GM12865 (cell line): ENCODE measurements at regions not wholly inside any gene's neighbourhood (a gene's known extent, or its start where the extent isn't known, plus 50 kb on each side); places are given as distances from the start of the nearest gene placed in this dataset.
"Not testable (repeated sequence)": the region's sequence is repeated elsewhere in the genome, so short reads cannot be mapped to it uniquely, and the experiment has no call there.

ENCODE experiments used
- DNase-seq: peaks from one replicate; pipeline ENCODE4 v3.0.0; 2010; ENCODE audit warnings: low read depth
- H3K4me3 ChIP-seq: 2 replicates; pipeline ENCODE4 v1.5.1; 2011; ENCODE audit warnings: mild to moderate bottlenecking, low read depth, low read length, control low read depth
- TF ChIP-seq, protein P1 (sequence below): IDR thresholded peaks from 2 replicates; pipeline ENCODE4 v1.5.1; 2011; ENCODE audit warnings: low read length, control low read depth, low read depth, inconsistent platforms; ENCODE audit not compliant: insufficient read depth; ENCODE audit errors: missing control alignments

DNA sequence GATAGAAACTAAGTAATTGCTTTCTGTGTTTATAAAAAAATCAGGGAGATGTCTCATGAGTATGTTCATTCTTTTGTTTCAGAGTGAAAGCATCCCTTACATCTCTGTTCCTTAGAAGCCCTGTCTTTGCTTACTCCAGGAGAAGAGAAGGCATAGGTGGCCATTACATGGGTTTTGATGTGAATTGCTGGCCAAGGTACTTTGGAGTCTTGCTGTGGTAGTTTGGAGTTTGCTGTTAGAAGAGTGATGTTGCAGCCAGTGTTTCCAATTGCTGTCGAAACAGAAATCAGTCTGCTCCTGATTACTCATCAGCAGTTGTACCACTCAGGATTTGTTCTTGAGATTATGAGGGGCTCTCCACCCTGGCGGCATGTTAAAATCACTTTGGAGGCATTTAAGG lies 97.8 kb upstream of the KLHL14 start:
- DNase-seq, result no peak

DNA sequence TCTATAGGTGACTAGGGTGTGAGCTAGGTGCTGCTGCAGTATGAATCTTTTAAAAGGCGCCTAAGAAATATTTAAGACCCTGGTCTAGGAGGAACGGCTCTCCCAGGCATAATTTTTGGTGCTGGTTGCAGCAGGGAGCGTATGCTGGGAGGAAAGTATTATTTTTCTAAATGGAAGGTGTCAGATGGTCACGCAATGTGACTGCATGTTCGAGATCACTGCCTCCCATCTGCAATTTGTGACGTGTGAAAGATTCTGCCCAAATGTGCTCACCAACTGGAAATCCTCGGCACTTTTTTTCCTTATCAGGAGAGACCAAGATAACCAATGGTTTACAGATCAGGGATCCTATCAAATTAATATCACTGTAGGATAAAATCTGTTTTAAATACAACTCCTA lies 95.6 kb upstream of the KLHL14 start:
- H3K4me3 ChIP-seq, result no peak overlapping the region
- no peak for DNase-seq
- TF ChIP-seq, protein P1, sequence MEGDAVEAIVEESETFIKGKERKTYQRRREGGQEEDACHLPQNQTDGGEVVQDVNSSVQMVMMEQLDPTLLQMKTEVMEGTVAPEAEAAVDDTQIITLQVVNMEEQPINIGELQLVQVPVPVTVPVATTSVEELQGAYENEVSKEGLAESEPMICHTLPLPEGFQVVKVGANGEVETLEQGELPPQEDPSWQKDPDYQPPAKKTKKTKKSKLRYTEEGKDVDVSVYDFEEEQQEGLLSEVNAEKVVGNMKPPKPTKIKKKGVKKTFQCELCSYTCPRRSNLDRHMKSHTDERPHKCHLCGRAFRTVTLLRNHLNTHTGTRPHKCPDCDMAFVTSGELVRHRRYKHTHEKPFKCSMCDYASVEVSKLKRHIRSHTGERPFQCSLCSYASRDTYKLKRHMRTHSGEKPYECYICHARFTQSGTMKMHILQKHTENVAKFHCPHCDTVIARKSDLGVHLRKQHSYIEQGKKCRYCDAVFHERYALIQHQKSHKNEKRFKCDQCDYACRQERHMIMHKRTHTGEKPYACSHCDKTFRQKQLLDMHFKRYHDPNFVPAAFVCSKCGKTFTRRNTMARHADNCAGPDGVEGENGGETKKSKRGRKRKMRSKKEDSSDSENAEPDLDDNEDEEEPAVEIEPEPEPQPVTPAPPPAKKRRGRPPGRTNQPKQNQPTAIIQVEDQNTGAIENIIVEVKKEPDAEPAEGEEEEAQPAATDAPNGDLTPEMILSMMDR, result no peak

More for the DNA sequence above, 97.8 kb upstream of the KLHL14 start:
- H3K4me3 ChIP-seq, result no peak overlapping the region
- TF ChIP-seq, protein P1, result no peak

DNA sequence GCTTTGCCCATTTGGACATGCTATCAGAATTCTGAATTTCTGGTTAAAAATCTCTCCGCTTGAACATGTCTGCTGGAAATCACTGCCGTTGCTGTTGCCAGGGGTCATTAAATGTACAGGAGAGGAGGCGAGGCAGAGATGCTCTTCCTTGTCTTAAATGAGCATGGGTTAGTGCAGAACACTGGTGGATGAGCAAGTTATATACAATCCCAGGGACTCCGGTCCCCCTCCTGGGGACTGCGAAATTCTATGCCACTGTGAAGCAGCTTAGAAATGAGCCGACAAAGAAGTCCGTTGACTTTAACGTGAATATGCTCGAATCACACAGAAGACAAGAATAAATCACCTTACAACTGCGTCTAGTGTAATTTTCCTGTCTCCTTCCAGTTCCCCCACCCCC lies 95.1 kb upstream of the KLHL14 start:
- H3K4me3 ChIP-seq, result no peak overlapping the region
- TF ChIP-seq, protein P1, result no peak
- no peak for DNase-seq

DNA sequence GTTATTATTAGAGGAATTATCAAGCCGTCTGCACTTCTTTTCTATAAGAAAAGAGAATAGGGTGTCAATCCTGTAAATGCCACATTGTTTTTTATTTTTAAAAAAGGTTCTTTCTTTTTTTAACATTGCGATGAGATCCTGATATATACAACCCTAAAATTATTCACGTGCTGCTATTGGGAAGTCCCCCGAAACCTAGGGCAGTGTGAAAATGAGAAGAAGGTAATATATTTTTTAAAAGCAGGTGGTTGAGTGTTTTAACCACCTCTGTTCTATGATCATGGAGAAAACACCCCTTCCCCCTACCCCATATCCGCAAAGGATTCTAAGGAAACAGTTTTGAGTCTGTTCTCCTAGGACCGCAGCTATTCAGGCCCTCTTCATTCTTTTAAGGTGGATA lies 94.5 kb upstream of the KLHL14 start:
- no peak for DNase-seq
- TF ChIP-seq, protein P1, result no peak
- no peak overlapping the region for H3K4me3 ChIP-seq

DNA sequence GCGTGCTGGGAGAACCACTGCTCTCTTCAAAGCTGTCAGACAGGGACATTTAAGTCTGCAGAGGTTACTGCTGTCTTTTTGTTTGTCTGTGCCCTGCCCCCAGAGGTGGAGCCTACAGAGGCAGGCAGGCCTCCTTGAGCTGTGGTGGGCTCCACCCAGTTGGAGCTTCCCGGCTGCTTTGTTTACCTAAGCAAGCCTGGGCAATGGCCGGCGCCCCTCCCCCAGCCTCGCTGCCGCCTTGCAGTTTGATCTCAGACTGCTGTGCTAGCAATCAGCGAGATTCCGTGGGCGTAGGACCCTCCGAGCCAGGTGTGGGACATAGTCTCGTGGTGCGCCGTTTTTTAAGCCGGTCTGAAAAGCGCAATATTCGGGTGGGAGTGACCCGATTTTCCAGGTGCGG lies 89.2 kb upstream of the KLHL14 start:
- not testable (repeated sequence) for H3K4me3 ChIP-seq, DNase-seq

DNA sequence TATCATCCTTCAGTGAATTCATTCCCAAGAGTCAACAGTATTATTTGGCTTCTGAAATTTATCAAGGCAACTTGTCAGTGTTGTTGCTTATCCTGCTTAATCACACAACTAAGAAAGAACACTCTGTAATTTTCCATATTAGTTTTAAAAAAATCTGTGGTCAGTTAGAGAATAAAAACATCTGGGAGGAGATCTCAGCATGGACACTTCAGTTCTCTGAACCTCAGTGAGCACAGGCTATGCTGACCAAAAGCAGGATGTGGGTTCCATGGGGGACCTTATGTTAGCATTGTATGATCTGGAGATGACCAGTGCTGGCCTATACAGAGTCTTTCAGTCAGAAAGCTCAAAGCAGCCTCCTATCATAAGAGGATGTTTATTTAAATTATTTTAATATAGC lies 79.1 kb upstream of the KLHL14 start:
- H3K4me3 ChIP-seq, result no peak overlapping the region
- TF ChIP-seq, protein P1, result no peak
- no peak for DNase-seq

DNA sequence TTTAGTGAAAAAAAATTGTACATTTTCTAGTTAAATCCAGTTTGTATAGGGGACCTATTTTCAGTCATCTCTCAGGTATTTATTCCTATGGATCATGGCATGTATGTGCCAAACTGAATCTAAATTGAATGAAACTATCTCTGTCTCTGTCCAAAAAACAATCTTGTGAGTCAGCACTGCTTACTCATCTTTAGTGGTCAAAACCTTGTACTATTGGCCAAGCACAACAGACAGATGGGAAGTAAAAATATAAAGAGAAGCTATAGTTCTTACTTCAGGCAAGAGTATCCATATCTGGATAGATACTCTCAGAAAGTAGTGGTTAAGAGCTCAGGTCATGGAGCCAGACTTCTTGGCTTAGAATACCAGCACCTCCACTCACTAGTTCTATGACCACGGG lies 76.0 kb upstream of the KLHL14 start:
- no peak overlapping the region for H3K4me3 ChIP-seq
- no peak for DNase-seq
- TF ChIP-seq, protein P1, result no peak
